Mesenteric fat pad (tissue), 1 donor: ENCODE measurements at regions not wholly inside any gene's neighbourhood (a gene's known extent, or its start where the extent isn't known, plus 50 kb on each side); places are given as distances from the start of the nearest gene placed in this dataset.

Experiments used
- DNase-seq: peaks from one replicate; pipeline ENCODE4 v3.0.0-alpha.2; 2020; ENCODE audit warnings: low spot score
- donor health status: DM: yes; HTN: yes; CAD: no.

GRCh38 chr13:111536075-111536642 lies 215.7 kb downstream of the TEX29 start:
- DNase-seq = no peak

- no peak for DNase-seq
Measured at GRCh38 chr13:111537115-111537728, 216.8 kb downstream of the TEX29 start.

- DNase-seq = peak; percentile 65
Measured at GRCh38 chr13:111537843-111538499, 217.5 kb downstream of the TEX29 start.

GRCh38 chr13:111539252-111539651 lies 218.8 kb downstream of the TEX29 start:
- peak; percentile 67 for DNase-seq

GRCh38 chr13:111539791-111540446 lies 219.5 kb downstream of the TEX29 start:
- peak; percentile 82 for DNase-seq

GRCh38 chr13:111540486-111540885 lies 220.0 kb downstream of the TEX29 start:
- DNase-seq = peak; percentile 64

- no peak for DNase-seq
Measured at GRCh38 chr13:111541345-111541744, 220.9 kb downstream of the TEX29 start.

- DNase-seq = peak; percentile 74
Measured at GRCh38 chr13:111541752-111542529, 221.5 kb downstream of the TEX29 start.

- DNase-seq = peak; percentile 82
Measured at GRCh38 chr13:111542530-111543341, 222.3 kb downstream of the TEX29 start.

GRCh38 chr13:111546921-111547675 lies 226.7 kb downstream of the TEX29 start:
- DNase-seq = no peak

GRCh38 chr13:111547726-111548273 lies 227.4 kb downstream of the TEX29 start:
- DNase-seq = peak; percentile 85

- DNase-seq = peak; percentile 72
Measured at GRCh38 chr13:111548301-111548700, 227.9 kb downstream of the TEX29 start.

- DNase-seq = peak; percentile 51
Measured at GRCh38 chr13:111548805-111549204, 228.4 kb downstream of the TEX29 start.

- DNase-seq = no peak
Measured at GRCh38 chr13:111549464-111549863, 229.0 kb downstream of the TEX29 start.

- DNase-seq = no peak
Measured at GRCh38 chr13:111550062-111550461, 229.6 kb downstream of the TEX29 start.

- peak; percentile 71 for DNase-seq
Measured at GRCh38 chr13:111551204-111551820, 230.9 kb downstream of the TEX29 start.

- DNase-seq = no peak
Measured at GRCh38 chr13:111552891-111553655, 232.6 kb downstream of the TEX29 start.
